GM12891 (cell line): ENCODE measurements at regions not wholly inside any gene's neighbourhood (a gene's known extent, or its start where the extent isn't known, plus 50 kb on each side); places are given as distances from the start of the nearest gene placed in this dataset.

Source experiments
- POLR2A ChIP-seq: IDR thresholded peaks from 2 replicates; pipeline ENCODE4 v1.6.1; 2011; ENCODE audit warnings: low read depth, low read length, control low read depth
- POLR2AphosphoS5 ChIP-seq: IDR thresholded peaks from 2 replicates; pipeline ENCODE4 v1.6.1; 2011; ENCODE audit warnings: low read depth, low read length, control low read depth
- TAF1 ChIP-seq: IDR thresholded peaks from 2 replicates; pipeline ENCODE4 v1.6.1; 2011; ENCODE audit warnings: low read depth, low read length, control low read depth

DNA sequence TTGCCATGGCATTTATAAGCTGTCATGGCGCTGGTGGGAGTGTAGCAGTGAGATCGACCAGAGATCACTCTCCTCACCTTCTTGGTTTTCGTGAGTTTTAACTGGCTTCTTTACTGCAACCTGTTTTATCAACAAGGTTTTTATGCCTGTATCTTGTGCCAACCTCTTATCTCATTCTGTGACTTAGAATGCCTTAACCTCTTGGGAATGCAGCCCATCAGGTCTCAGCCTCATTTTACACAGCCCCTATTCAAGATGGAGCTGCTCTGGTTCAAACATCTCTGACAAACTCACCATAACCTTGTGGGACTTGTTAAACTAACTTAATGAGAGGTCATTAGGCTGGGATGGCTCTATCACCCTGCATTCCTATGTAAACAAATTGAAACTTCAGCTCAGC lies 151.3 kb downstream of the CAND1 start:
- TF ChIP-seq POLR2A (no peak), TAF1 (no peak), POLR2AphosphoS5 (no peak)
